Spleen (tissue), 11 donors: ENCODE measurements at regions not wholly inside any gene's neighbourhood (a gene's known extent, or its start where the extent isn't known, plus 50 kb on each side); places are given as distances from the start of the nearest gene placed in this dataset.

Experiments
- DNase-seq: peaks from one replicate; pipeline ENCODE4 v3.0.0-alpha.2; 2020
- H3K27ac ChIP-seq, 8 donors: fragments of 200-600 bp; sonication (generic) in 7 of 8; 1 replicate in 4 of 8; 2 replicates in 4 of 8; pipeline versions ENCODE4 v1.5.0 to v1.8.0; 2016 to 2021; ENCODE audit warnings: inconsistent platforms in 4 of 8, mild to moderate bottlenecking in 4 of 8, moderate library complexity in 1 of 8
- H3K27me3 ChIP-seq, 7 donors: fragments of 200-600 bp; sonication (generic) in 6 of 7; replicated peaks in 1 of 7; 1 replicate in 4 of 7; 2 replicates in 3 of 7; pipeline versions ENCODE4 v1.5.0 to v1.8.0; 2016 to 2021; ENCODE audit warnings: inconsistent platforms in 3 of 7, mild to moderate bottlenecking in 1 of 7
- H3K36me3 ChIP-seq, 6 donors: fragments of 200-600 bp; sonication (generic) in 5 of 6; 1 replicate in 4 of 6; 2 replicates in 2 of 6; pipeline versions ENCODE4 v1.5.0 to v1.8.0; 2016 to 2021; ENCODE audit warnings: inconsistent platforms in 2 of 6
- H3K4me1 ChIP-seq, 6 donors: fragments of 200-600 bp; sonication (generic) in 5 of 6; 1 replicate in 3 of 6; 2 replicates in 3 of 6; pipeline versions ENCODE4 v1.5.0 to v1.8.0; 2016 to 2021; ENCODE audit warnings: inconsistent platforms in 3 of 6
- H3K4me3 ChIP-seq, 8 donors: fragments of 200-600 bp; sonication (generic) in 7 of 8; 1 replicate in 4 of 8; 2 replicates in 4 of 8; pipeline versions ENCODE4 v1.5.0 to v1.8.0; 2016 to 2021; ENCODE audit warnings: inconsistent platforms in 4 of 8, mild to moderate bottlenecking in 4 of 8, moderate library complexity in 2 of 8
- H3K9me3 ChIP-seq, 8 donors: fragments of 200-600 bp; sonication (generic) in 7 of 8; 1 replicate in 4 of 8; 2 replicates in 4 of 8; pipeline versions ENCODE4 v1.5.0 to v1.8.0; 2016 to 2021; ENCODE audit warnings: inconsistent platforms in 4 of 8
- POLR2A ChIP-seq, 3 donors: fragments of 450-650 bp; IDR thresholded peaks; one replicate each; pipeline ENCODE4 v1.5.1; 2017; ENCODE audit warnings: antibody characterized with exemption in 3 of 3, mild to moderate bottlenecking in 1 of 3
- POLR2AphosphoS5 ChIP-seq, 3 donors: sonication (generic); formaldehyde crosslinking; IDR thresholded peaks; one replicate each; pipeline ENCODE4 v1.5.1; 2017; ENCODE audit warnings: antibody characterized with exemption in 3 of 3
- WGBS, 5 donors: extraction: QIAGEN DNeasy Blood & Tissue Kit in 3 of 5; methylation state at CpG; one replicate each; pipeline versions ENCODE4 v1.1.5 to v1.1.7; 2013 to 2018; 5-methylcytosine and 5-hydroxymethylcytosine counted together
- intact Hi-C: fragments of 100-400 bp; cut with DNase I; formaldehyde crosslinking; loops from one replicate; pipeline ENCODE4 v1.15.0; 2023; ENCODE audit warnings: low total_unique reads
- TF ChIP-seq, protein P1 (sequence below), 11 experiments: fragments of 200-600 bp in 7 of 11; fragments of 450-650 bp in 4 of 11; sonication (generic) in 4 of 11; IDR thresholded peaks in 8 of 11; conservative IDR thresholded peaks in 3 of 11; 1 replicate in 7 of 11; 2 replicates in 4 of 11; pipeline versions ENCODE4 v1.4.0 to v1.8.0; 2016 to 2021; ENCODE audit warnings: antibody characterized with exemption in 11 of 11, inconsistent platforms in 4 of 11, mild to moderate bottlenecking in 1 of 11
- donor health status: healthy with polysubstance abuse.
- donor health status: DM: no; HTN: no; CAD: no; lungs with moderate emphysema.
- donor health status: DM: no; HTN: no; CAD: no.
- donor health status: Bipolar disorder and iron deficiency.
- donor health status: healthy.
- donor health status: DM: no; HTN: no; CAD: no.
- donor health status: DM: yes; HTN: yes; CAD: no.

DNA sequence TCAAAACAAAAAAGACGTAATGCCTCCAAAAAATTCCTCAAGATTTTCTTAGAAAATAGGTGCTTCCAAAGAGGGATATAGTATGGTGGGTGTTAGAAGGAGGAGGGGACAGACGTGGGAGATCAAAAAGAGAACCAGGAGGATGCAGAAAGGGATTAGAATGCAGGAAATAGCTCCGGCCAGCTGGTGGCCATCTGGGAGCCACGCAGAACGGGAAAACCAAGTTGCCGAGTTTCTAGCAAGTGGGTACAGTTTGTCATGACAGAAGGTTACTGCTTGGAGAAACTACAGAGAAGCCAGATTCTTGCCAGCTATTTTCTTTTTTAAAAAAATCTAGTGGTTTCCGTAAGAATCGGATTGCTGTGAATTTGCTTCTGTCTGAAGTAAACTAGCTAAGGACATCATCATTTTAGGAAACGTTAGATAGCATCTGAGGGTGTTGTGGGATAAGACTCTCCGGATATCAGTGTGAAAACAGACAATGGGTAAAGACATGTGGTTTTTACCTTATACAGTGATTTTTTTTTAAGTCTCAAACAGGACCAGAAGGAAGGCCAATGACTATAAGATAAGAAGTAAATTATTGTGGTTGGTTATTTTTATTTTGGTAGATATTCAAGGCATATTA, 104.9 kb downstream of the HSPH1 start:
- no peak for TF ChIP-seq POLR2A (IDR thresholded peaks at IDR 0.05)
- TF ChIP-seq, protein P1, sequence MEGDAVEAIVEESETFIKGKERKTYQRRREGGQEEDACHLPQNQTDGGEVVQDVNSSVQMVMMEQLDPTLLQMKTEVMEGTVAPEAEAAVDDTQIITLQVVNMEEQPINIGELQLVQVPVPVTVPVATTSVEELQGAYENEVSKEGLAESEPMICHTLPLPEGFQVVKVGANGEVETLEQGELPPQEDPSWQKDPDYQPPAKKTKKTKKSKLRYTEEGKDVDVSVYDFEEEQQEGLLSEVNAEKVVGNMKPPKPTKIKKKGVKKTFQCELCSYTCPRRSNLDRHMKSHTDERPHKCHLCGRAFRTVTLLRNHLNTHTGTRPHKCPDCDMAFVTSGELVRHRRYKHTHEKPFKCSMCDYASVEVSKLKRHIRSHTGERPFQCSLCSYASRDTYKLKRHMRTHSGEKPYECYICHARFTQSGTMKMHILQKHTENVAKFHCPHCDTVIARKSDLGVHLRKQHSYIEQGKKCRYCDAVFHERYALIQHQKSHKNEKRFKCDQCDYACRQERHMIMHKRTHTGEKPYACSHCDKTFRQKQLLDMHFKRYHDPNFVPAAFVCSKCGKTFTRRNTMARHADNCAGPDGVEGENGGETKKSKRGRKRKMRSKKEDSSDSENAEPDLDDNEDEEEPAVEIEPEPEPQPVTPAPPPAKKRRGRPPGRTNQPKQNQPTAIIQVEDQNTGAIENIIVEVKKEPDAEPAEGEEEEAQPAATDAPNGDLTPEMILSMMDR (IDR thresholded peaks at IDR 0.05 in 8 of 11, conservative IDR thresholded peaks at IDR 0.05 in 3 of 11) = no peak
- no peak for TF ChIP-seq POLR2AphosphoS5 (IDR thresholded peaks at IDR 0.05)
- Histone ChIP-seq H3K9me3 (no peaks in the 10 kb centered on the region), H3K27ac (no peak overlapping the region), H3K27me3 (peaks cover 0 to 57% (median 12%) of the 10 kb centered on the region in 7 donors), H3K4me1 (no peaks in the 10 kb centered on the region), H3K4me3 (no peak overlapping the region), H3K36me3 (no peaks in the 10 kb centered on the region)
- DNase-seq = no peak
- intact Hi-C loops = no loop called here
- 29 to 35% (median 31%) methylated on average over 10 of the region's 10 CpGs for WGBS, 5 donors

DNA sequence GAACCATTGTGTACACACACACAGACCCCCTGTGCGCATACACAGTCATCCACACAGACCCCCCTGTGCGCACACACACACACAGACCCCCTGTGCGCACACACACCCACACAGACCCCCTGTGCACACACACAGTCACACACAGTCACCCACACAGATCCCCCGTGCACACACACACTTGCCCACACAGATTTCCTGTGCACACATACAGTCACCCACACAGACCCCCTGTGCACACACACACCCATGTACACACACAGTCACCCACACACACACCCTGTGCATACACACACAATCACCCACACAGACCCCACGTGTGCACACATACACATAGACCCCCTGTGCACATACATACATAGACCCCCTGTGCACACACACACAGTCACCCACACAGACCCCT, 106.1 kb downstream of the HSPH1 start:
- no peak for DNase-seq
- H3K27me3 ChIP-seq = peaks cover 0 to 57% (median 12%) of the 10 kb centered on the region in 7 donors
- TF ChIP-seq, protein P1 (IDR thresholded peaks at IDR 0.05 in 8 of 11, conservative IDR thresholded peaks at IDR 0.05 in 3 of 11) = no peak
- no peak for TF ChIP-seq POLR2A (IDR thresholded peaks at IDR 0.05)
- 88 to 95% (median 91%) methylated on average over 5 of the region's 5 CpGs for WGBS, 5 donors
- no peaks in the 10 kb centered on the region for H3K36me3 ChIP-seq
- H3K27ac ChIP-seq = no peak overlapping the region
- H3K4me3 ChIP-seq = no peak overlapping the region
- intact Hi-C loops = no loop called here
- no peaks in the 10 kb centered on the region for H3K4me1 ChIP-seq
- H3K9me3 ChIP-seq = no peaks in the 10 kb centered on the region

DNA sequence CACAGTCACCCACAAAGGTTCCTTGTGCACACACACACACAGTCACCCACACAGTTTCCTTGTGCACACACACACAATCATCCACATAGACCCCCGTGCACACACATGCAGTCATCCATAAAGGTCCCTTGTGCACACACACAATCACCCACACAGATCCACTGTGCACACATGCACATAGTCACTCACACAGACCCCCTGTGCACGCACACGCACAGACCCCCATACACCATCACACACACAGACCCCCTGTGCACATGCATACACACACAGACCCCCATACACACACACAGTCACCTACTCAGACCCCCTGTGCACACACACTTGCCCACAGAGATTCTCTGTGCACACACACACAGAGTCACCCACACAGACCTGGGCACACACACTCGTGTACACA, 107.1 kb downstream of the HSPH1 start:
- DNase-seq = no peak
- H3K9me3 ChIP-seq = no peaks in the 10 kb centered on the region
- no peak for TF ChIP-seq POLR2AphosphoS5 (IDR thresholded peaks at IDR 0.05)
- TF ChIP-seq, protein P1 (IDR thresholded peaks at IDR 0.05 in 8 of 11, conservative IDR thresholded peaks at IDR 0.05 in 3 of 11) = no peak
- TF ChIP-seq POLR2A (IDR thresholded peaks at IDR 0.05) = no peak
- no peak overlapping the region for H3K4me3 ChIP-seq
- H3K36me3 ChIP-seq = no peaks in the 10 kb centered on the region
- H3K27ac ChIP-seq = no peak overlapping the region
- intact Hi-C loops = no loop called here
- H3K4me1 ChIP-seq = no peaks in the 10 kb centered on the region
- 84 to 94% (median 92%) methylated on average over 4 of the region's 4 CpGs for WGBS, 5 donors
- peaks cover 0 to 59% (median 16%) of the 10 kb centered on the region in 7 donors for H3K27me3 ChIP-seq

DNA sequence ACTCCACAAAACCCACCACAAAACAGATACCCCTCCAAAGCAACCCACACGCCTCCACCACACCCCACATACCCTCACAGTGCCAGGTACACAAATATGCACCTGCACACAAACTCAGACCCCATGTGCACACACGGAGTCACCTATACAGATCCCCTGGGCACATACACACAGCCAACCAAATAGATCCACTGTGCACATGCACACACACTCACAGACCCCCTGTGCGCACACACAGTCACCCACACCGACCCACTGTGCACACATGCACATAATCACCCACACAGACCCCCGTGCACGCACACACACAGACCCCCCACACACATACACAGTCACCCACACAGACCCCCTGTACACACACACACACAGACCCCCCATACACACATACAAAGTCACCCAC, 107.8 kb downstream of the HSPH1 start:
- Histone ChIP-seq H3K36me3 (no peaks in the 10 kb centered on the region), H3K9me3 (no peaks in the 10 kb centered on the region), H3K4me3 (no peak overlapping the region), H3K27ac (no peak overlapping the region), H3K27me3 (peaks cover 0 to 66% (median 16%) of the 10 kb centered on the region in 7 donors), H3K4me1 (no peaks in the 10 kb centered on the region)
- no peak for DNase-seq
- 82 to 94% (median 89%) methylated on average over 6 of the region's 6 CpGs for WGBS, 5 donors
- TF ChIP-seq, protein P1 (IDR thresholded peaks at IDR 0.05 in 8 of 11, conservative IDR thresholded peaks at IDR 0.05 in 3 of 11) = no peak
- intact Hi-C loops = no loop called here
